ENCODE measurements at regions not wholly inside any gene's neighbourhood (a gene's known extent, or its start where the extent isn't known, plus 50 kb on each side); places are given as distances from the start of the nearest gene placed in this dataset.
"Not testable (repeated sequence)": the region's sequence is repeated elsewhere in the genome, so short reads cannot be mapped to it uniquely, and the experiment has no call there.

- 74 to 82% methylated on average over 1 of the region's 1 CpG for WGBS, 2 donors
- DNase-seq (ENCODE audit: low spot score in 2 of 2) = no peak
- intact Hi-C loops (cut with DNase I; ENCODE audit: low total_unique reads) = no loop called here
- TF ChIP-seq POLR2A (IDR thresholded peaks at IDR 0.05) = no peak
- TF ChIP-seq CTCF (IDR thresholded peaks at IDR 0.05) = no peak
- no peak overlapping the region for H3K4me3 ChIP-seq (ENCODE audit: low read depth, poor library complexity, severe bottlenecking)
These were observed 1237.5 kb upstream of the GYPC start for GRCh38 chr2:125418483-125418882.

GRCh38 chr2:125422198-125422770, 1233.7 kb upstream of the GYPC start:
- DNase-seq (ENCODE audit: low spot score in 2 of 2); H3K4me3 ChIP-seq (ENCODE audit: low read depth, poor library complexity, severe bottlenecking); intact Hi-C loops (cut with DNase I; ENCODE audit: low total_unique reads): not testable (repeated sequence)
- 96 to 98% methylated on average over 10 to 12 of the region's 32 CpGs for WGBS, 2 donors

- H3K4me3 ChIP-seq (ENCODE audit: low read depth, poor library complexity, severe bottlenecking) = no peak overlapping the region
- no peak for DNase-seq (ENCODE audit: low spot score in 2 of 2)
- WGBS, 2 donors = 54 to 76% methylated on average over 1 of the region's 1 CpG
- intact Hi-C loops (cut with DNase I; ENCODE audit: low total_unique reads) = no loop called here
- no peak for TF ChIP-seq CTCF (IDR thresholded peaks at IDR 0.05)
- TF ChIP-seq POLR2A (IDR thresholded peaks at IDR 0.05) = no peak
These were observed 1231.6 kb upstream of the GYPC start for GRCh38 chr2:125424266-125424785.

- no peak for DNase-seq (ENCODE audit: low spot score in 2 of 2)
- no peak overlapping the region for H3K4me3 ChIP-seq (ENCODE audit: low read depth, poor library complexity, severe bottlenecking)
- WGBS, 2 donors = 17 to 28% methylated on average over 1 of the region's 1 CpG
- intact Hi-C loops (cut with DNase I; ENCODE audit: low total_unique reads) = no loop called here
- no peak for TF ChIP-seq POLR2A (IDR thresholded peaks at IDR 0.05)
- TF ChIP-seq CTCF (IDR thresholded peaks at IDR 0.05) = no peak
These were observed 1228.1 kb upstream of the GYPC start for GRCh38 chr2:125427721-125428315.

GRCh38 chr2:125444106-125444505, 1211.9 kb upstream of the GYPC start:
- TF ChIP-seq CTCF (IDR thresholded peaks at IDR 0.05) (no peak), POLR2A (IDR thresholded peaks at IDR 0.05) (no peak)
- no peak for DNase-seq (ENCODE audit: low spot score in 2 of 2)
- intact Hi-C loops (cut with DNase I; ENCODE audit: low total_unique reads) = no loop called here
- no peak overlapping the region for H3K4me3 ChIP-seq (ENCODE audit: low read depth, poor library complexity, severe bottlenecking)
- WGBS, 2 donors = 79 to 80% methylated on average over 5 of the region's 5 CpGs

- no peak for TF ChIP-seq POLR2A (IDR thresholded peaks at IDR 0.05)
- no peak for TF ChIP-seq CTCF (IDR thresholded peaks at IDR 0.05)
- intact Hi-C loops (cut with DNase I; ENCODE audit: low total_unique reads) = no loop called here
- no peak overlapping the region for H3K4me3 ChIP-seq (ENCODE audit: low read depth, poor library complexity, severe bottlenecking)
- DNase-seq (ENCODE audit: low spot score in 2 of 2) = no peak
These were observed 1210.5 kb upstream of the GYPC start for GRCh38 chr2:125445495-125445894.

Measured in lower leg skin (tissue), 4 donors.